22Rv1 (cell line): ENCODE measurements at regions not wholly inside any gene's neighbourhood (a gene's known extent, or its start where the extent isn't known, plus 50 kb on each side); places are given as distances from the start of the nearest gene placed in this dataset.

Experiments used
- CTCF ChIP-seq: fragments of 450-650 bp; IDR thresholded peaks from 2 replicates; pipeline ENCODE4 v1.5.1; 2017; ENCODE audit warnings: mild to moderate bottlenecking
- ZFX ChIP-seq: fragments of 450-650 bp; IDR thresholded peaks from 2 replicates; pipeline ENCODE4 v1.6.1; 2017; ENCODE audit warnings: antibody characterized with exemption, borderline replicate concordance

GRCh38 chr6:126113261-126113660, 126.9 kb downstream of the TRMT11 start:
- TF ChIP-seq CTCF (no peak), ZFX (no peak)
